DOHH2 (cell line): ENCODE measurements at regions not wholly inside any gene's neighbourhood (a gene's known extent, or its start where the extent isn't known, plus 50 kb on each side); places are given as distances from the start of the nearest gene placed in this dataset.

ENCODE experiments used
- H3F3A ChIP-seq: fragments of 200-600 bp; sonication (generic), shearing (Covaris generic); 2 replicates; pipeline ENCODE4 v1.6.0; 2016; ENCODE audit warnings: antibody characterized with exemption, mild to moderate bottlenecking; ENCODE audit not compliant: control insufficient read depth, insufficient read depth
- H3K27ac ChIP-seq: fragments of 200-600 bp; sonication (generic); 2 replicates; pipeline ENCODE4 v1.5.1; 2014; ENCODE audit warnings: low read depth, mild to moderate bottlenecking, low read length, moderate library complexity
- H3K27me3 ChIP-seq: fragments of 200-600 bp; sonication (generic); 2 replicates; pipeline ENCODE4 v1.6.1; 2014; ENCODE audit warnings: mild to moderate bottlenecking, low read length, mixed read lengths; ENCODE audit not compliant: control insufficient read depth
- H3K36me3 ChIP-seq: fragments of 200-600 bp; sonication (generic); 2 replicates; pipeline ENCODE4 v1.6.1; 2014; ENCODE audit warnings: mild to moderate bottlenecking, low read length, moderate library complexity, mixed read lengths; ENCODE audit not compliant: control insufficient read depth
- H3K4me1 ChIP-seq: fragments of 200-600 bp; sonication (generic); 2 replicates; pipeline ENCODE4 v1.6.1; 2014; ENCODE audit warnings: mild to moderate bottlenecking, low read length, mixed read lengths; ENCODE audit not compliant: control insufficient read depth
- H3K4me2 ChIP-seq: fragments of 200-600 bp; sonication (generic); 2 replicates; pipeline ENCODE4 v1.6.0; 2014; ENCODE audit warnings: mild to moderate bottlenecking, low read length, moderate library complexity
- H3K4me3 ChIP-seq: fragments of 200-600 bp; sonication (generic); 2 replicates; pipeline ENCODE4 v1.5.1; 2014; ENCODE audit warnings: mild to moderate bottlenecking, low read length, mixed read lengths
- H3K79me2 ChIP-seq: fragments of 200-600 bp; sonication (generic); 2 replicates; pipeline ENCODE4 v1.6.1; 2014; ENCODE audit warnings: mild to moderate bottlenecking, low read length, mixed read lengths; ENCODE audit not compliant: control insufficient read depth
- H3K9me2 ChIP-seq: fragments of 200-600 bp; sonication (generic); replicated peaks from 2 replicates; pipeline ENCODE4 v1.6.1; 2014; ENCODE audit warnings: mild to moderate bottlenecking, low read length, mixed read lengths; ENCODE audit not compliant: control insufficient read depth
- H3K9me3 ChIP-seq: fragments of 200-600 bp; sonication (generic); 2 replicates; pipeline ENCODE4 v1.6.1; 2014; ENCODE audit warnings: antibody characterized with exemption, low read length, mixed read lengths; ENCODE audit not compliant: control insufficient read depth, insufficient read depth
- H4K20me1 ChIP-seq: fragments of 200-600 bp; sonication (generic); 2 replicates; pipeline ENCODE4 v1.6.0; 2014; ENCODE audit warnings: low read depth, mild to moderate bottlenecking, antibody characterized with exemption, low read length, moderate library complexity; ENCODE audit not compliant: control insufficient read depth, insufficient read depth
- CTCF ChIP-seq: fragments of 200-600 bp; sonication (generic); IDR thresholded peaks from one replicate; pipeline ENCODE4 v1.5.1; 2014; ENCODE audit warnings: antibody characterized with exemption, mild to moderate bottlenecking, low read depth, low read length; ENCODE audit not compliant: poor library complexity, severe bottlenecking
- EZH2phosphoT487 ChIP-seq: fragments of 200-600 bp; sonication (generic); IDR thresholded peaks from 2 replicates; pipeline ENCODE4 v1.6.1; 2017; ENCODE audit warnings: borderline replicate concordance, mild to moderate bottlenecking, antibody characterized with exemption, low read length, moderate library complexity, mixed read lengths

- no peak overlapping the region for H3K4me2 ChIP-seq
- H3K9me2 ChIP-seq = no peaks in the 10 kb centered on the region
- no peaks in the 10 kb centered on the region for H3K9me3 ChIP-seq
- H3K36me3 ChIP-seq = no peaks in the 10 kb centered on the region
- no peak overlapping the region for H3K27ac ChIP-seq
- TF ChIP-seq CTCF = no peak
- no peak overlapping the region for H3K4me3 ChIP-seq
- peaks cover 16% of the 10 kb centered on the region for H3K4me1 ChIP-seq
- no peaks in the 10 kb centered on the region for H3K27me3 ChIP-seq
- H4K20me1 ChIP-seq = no peaks in the 10 kb centered on the region
- H3K79me2 ChIP-seq = no peaks in the 10 kb centered on the region
- no peaks in the 10 kb centered on the region for H3F3A ChIP-seq
Measured at GRCh38 chr11:95291946-95292345, 60.9 kb upstream of the SESN3 start.

- Histone ChIP-seq H3K4me3 (no peak overlapping the region), H3K4me2 (no peak overlapping the region), H3K27ac (no peak overlapping the region), H4K20me1 (no peaks in the 10 kb centered on the region), H3K4me1 (no peaks in the 10 kb centered on the region), H3K36me3 (no peaks in the 10 kb centered on the region), H3F3A (no peaks in the 10 kb centered on the region), H3K9me2 (no peaks in the 10 kb centered on the region), H3K9me3 (no peaks in the 10 kb centered on the region), H3K79me2 (no peaks in the 10 kb centered on the region), H3K27me3 (no peaks in the 10 kb centered on the region)
- TF ChIP-seq EZH2phosphoT487 (no peak), CTCF (no peak)
Measured at GRCh38 chr11:95289378-95290101, 58.5 kb upstream of the SESN3 start.

- Histone ChIP-seq H3F3A (no peaks in the 10 kb centered on the region), H3K27me3 (no peaks in the 10 kb centered on the region), H3K79me2 (no peaks in the 10 kb centered on the region), H3K4me1 (peaks cover 17% of the 10 kb centered on the region), H3K36me3 (no peaks in the 10 kb centered on the region), H3K27ac (no peak overlapping the region), H4K20me1 (no peaks in the 10 kb centered on the region), H3K4me3 (no peak overlapping the region), H3K9me3 (no peaks in the 10 kb centered on the region), H3K4me2 (no peak overlapping the region), H3K9me2 (no peaks in the 10 kb centered on the region)
- TF ChIP-seq CTCF (no peak), EZH2phosphoT487 (no peak)
Measured at GRCh38 chr11:95284057-95285052, 53.4 kb upstream of the SESN3 start.
